ENCODE measurements at regions not wholly inside any gene's neighbourhood (a gene's known extent, or its start where the extent isn't known, plus 50 kb on each side); places are given as distances from the start of the nearest gene placed in this dataset.

GRCh38 chr3:115524549-115524948 lies 98.8 kb upstream of the GAP43 start:
- Histone ChIP-seq H3K9me3 (no peaks in the 10 kb centered on the region), H3K36me3 (no peaks in the 10 kb centered on the region), H3K27me3 (no peaks in the 10 kb centered on the region), H3K4me1 (no peaks in the 10 kb centered on the region), H3K27ac (no peak overlapping the region), H3K4me3 (no peak overlapping the region)
- intact Hi-C loops (cut with DNase I; ENCODE audit: low total_unique reads): no loop called here
- in situ Hi-C loops (cut with MboI; ENCODE audit: low sequenced_read_pairs in 4 of 4): no loop called here
- no peak for DNase-seq
- TF ChIP-seq CTCF (IDR thresholded peaks at IDR 0.05 in 4 of 5, conservative IDR thresholded peaks at IDR 0.05 in 1 of 5): no peak
- no peak for TF ChIP-seq POLR2A (IDR thresholded peaks at IDR 0.05)
- no peak for ATAC-seq

GRCh38 chr3:115525731-115526130 lies 97.6 kb upstream of the GAP43 start:
- DNase-seq (no peak), ATAC-seq (no peak)
- Histone ChIP-seq H3K4me1 (no peaks in the 10 kb centered on the region), H3K27me3 (no peaks in the 10 kb centered on the region), H3K9me3 (no peaks in the 10 kb centered on the region), H3K4me3 (no peak overlapping the region), H3K27ac (no peak overlapping the region), H3K36me3 (no peaks in the 10 kb centered on the region)
- intact Hi-C loops (cut with DNase I; ENCODE audit: low total_unique reads): no loop called here
- in situ Hi-C loops (cut with MboI; ENCODE audit: low sequenced_read_pairs in 4 of 4): no loop called here
- TF ChIP-seq CTCF (IDR thresholded peaks at IDR 0.05 in 4 of 5, conservative IDR thresholded peaks at IDR 0.05 in 1 of 5) (no peak), POLR2A (IDR thresholded peaks at IDR 0.05) (no peak)

- Histone ChIP-seq H3K36me3 (no peaks in the 10 kb centered on the region), H3K4me3 (no peak overlapping the region), H3K4me1 (no peaks in the 10 kb centered on the region), H3K27me3 (no peaks in the 10 kb centered on the region), H3K9me3 (no peaks in the 10 kb centered on the region), H3K27ac (no peak overlapping the region)
- intact Hi-C loops (cut with DNase I; ENCODE audit: low total_unique reads) (no loop called here), in situ Hi-C loops (cut with MboI; ENCODE audit: low sequenced_read_pairs in 4 of 4) (no loop called here)
- DNase-seq (no peak), ATAC-seq (no peak)
- TF ChIP-seq CTCF (IDR thresholded peaks at IDR 0.05 in 4 of 5, conservative IDR thresholded peaks at IDR 0.05 in 1 of 5) (no peak), POLR2A (IDR thresholded peaks at IDR 0.05) (no peak)
Measured at GRCh38 chr3:115533218-115533617, 90.1 kb upstream of the GAP43 start.

- no peaks in the 10 kb centered on the region for H3K4me1 ChIP-seq
- no peak overlapping the region for H3K4me3 ChIP-seq
- TF ChIP-seq CTCF (IDR thresholded peaks at IDR 0.05 in 4 of 5, conservative IDR thresholded peaks at IDR 0.05 in 1 of 5) (no peak), POLR2A (IDR thresholded peaks at IDR 0.05) (no peak)
- no peaks in the 10 kb centered on the region for H3K9me3 ChIP-seq
- DNase-seq (no peak), ATAC-seq (no peak)
- no peaks in the 10 kb centered on the region for H3K27me3 ChIP-seq
- no peaks in the 10 kb centered on the region for H3K36me3 ChIP-seq
- H3K27ac ChIP-seq: no peak overlapping the region
- intact Hi-C loops (cut with DNase I; ENCODE audit: low total_unique reads): no loop called here
- in situ Hi-C loops (cut with MboI; ENCODE audit: low sequenced_read_pairs in 4 of 4): no loop called here
Measured at GRCh38 chr3:115536171-115536570, 87.1 kb upstream of the GAP43 start.

GRCh38 chr3:115537669-115538068 lies 85.6 kb upstream of the GAP43 start:
- intact Hi-C loops (cut with DNase I; ENCODE audit: low total_unique reads): no loop called here
- DNase-seq (no peak), ATAC-seq (no peak)
- in situ Hi-C loops (cut with MboI; ENCODE audit: low sequenced_read_pairs in 4 of 4): no loop called here
- Histone ChIP-seq H3K9me3 (no peaks in the 10 kb centered on the region), H3K27ac (no peak overlapping the region), H3K36me3 (no peaks in the 10 kb centered on the region), H3K4me1 (no peaks in the 10 kb centered on the region), H3K4me3 (no peak overlapping the region), H3K27me3 (no peaks in the 10 kb centered on the region)
- TF ChIP-seq CTCF (IDR thresholded peaks at IDR 0.05 in 4 of 5, conservative IDR thresholded peaks at IDR 0.05 in 1 of 5): no peak
- no peak for TF ChIP-seq POLR2A (IDR thresholded peaks at IDR 0.05)
